SIG-M5 treated with dmso at 0.1 percent for 504 hours (cell line): ENCODE measurements at regions not wholly inside any gene's neighbourhood (a gene's known extent, or its start where the extent isn't known, plus 50 kb on each side); places are given as distances from the start of the nearest gene placed in this dataset.
A peak's percentile ranks its signal among the peaks of the same experiment; 100 is the strongest.

Experiments used
- DNase-seq: peaks from one replicate; lab custom pipeline; 2025; ENCODE audit not compliant: unreplicated experiment; lab: John Stamatoyannopoulos, UW

- no peak for DNase-seq
Observed at GRCh38 chr3:184659797-184660301, 52.0 kb downstream of the MAGEF1 start.

- no peak for DNase-seq
Observed at GRCh38 chr3:184658223-184658928, 53.5 kb downstream of the MAGEF1 start.

- DNase-seq: no peak
Observed at GRCh38 chr3:184656829-184657681, 54.8 kb downstream of the MAGEF1 start.

- DNase-seq: no peak
Observed at GRCh38 chr3:184656458-184656828, 55.4 kb downstream of the MAGEF1 start.

GRCh38 chr3:184655597-184655996 is 56.3 kb downstream of the MAGEF1 start:
- no peak for DNase-seq

GRCh38 chr3:184654375-184654774 is 57.5 kb downstream of the MAGEF1 start:
- no peak for DNase-seq

- DNase-seq: no peak
Observed at GRCh38 chr3:184652465-184652864, 59.4 kb downstream of the MAGEF1 start.

GRCh38 chr3:184651904-184652303 is 60.0 kb downstream of the MAGEF1 start:
- no peak for DNase-seq

GRCh38 chr3:184648636-184649035 is 63.2 kb downstream of the MAGEF1 start:
- no peak for DNase-seq

GRCh38 chr3:184647405-184647936 is 64.4 kb downstream of the MAGEF1 start:
- no peak for DNase-seq

- no peak for DNase-seq
Observed at GRCh38 chr3:184645336-184645735, 66.5 kb downstream of the MAGEF1 start.

GRCh38 chr3:184643442-184643841 is 68.4 kb downstream of the MAGEF1 start:
- DNase-seq: no peak

- DNase-seq: no peak
Observed at GRCh38 chr3:184642631-184643285, 69.1 kb downstream of the MAGEF1 start.

- no peak for DNase-seq
Observed at GRCh38 chr3:184641430-184641829, 70.4 kb downstream of the MAGEF1 start.

- DNase-seq: no peak
Observed at GRCh38 chr3:184639351-184639750, 72.5 kb downstream of the MAGEF1 start.

GRCh38 chr3:184637705-184638104 is 74.2 kb downstream of the MAGEF1 start:
- peak; percentile 92 for DNase-seq

GRCh38 chr3:184636741-184637316 is 75.0 kb downstream of the MAGEF1 start:
- DNase-seq: peak; percentile 63

- no peak for DNase-seq
Observed at GRCh38 chr3:184635774-184636173, 74.2 kb downstream of the EPHB3 start.

- DNase-seq: no peak
Observed at GRCh38 chr3:184635126-184635525, 73.5 kb downstream of the EPHB3 start.

GRCh38 chr3:184633237-184633579 is 71.6 kb downstream of the EPHB3 start:
- DNase-seq: no peak

- DNase-seq: no peak
Observed at GRCh38 chr3:184632551-184633236, 71.1 kb downstream of the EPHB3 start.
